H1 (cell line): ENCODE measurements at regions not wholly inside any gene's neighbourhood (a gene's known extent, or its start where the extent isn't known, plus 50 kb on each side); places are given as distances from the start of the nearest gene placed in this dataset.

Experiments used
- CTCF ChIA-PET: fragments of 300-600 bp; sonication (Branson Sonifier 250); formaldehyde crosslinking; loops from one replicate; lab custom pipeline; 2021; ENCODE audit not compliant: partially characterized antibody; lab: Charles Lee
- POLR2A ChIA-PET: fragments of 300-600 bp; sonication (Branson Sonifier 250); formaldehyde crosslinking; loops from one replicate; lab custom pipeline; 2021; ENCODE audit warnings: inconsistent platforms; ENCODE audit not compliant: partially characterized antibody; lab: Charles Lee
- DNase-seq, 2 experiments: peaks; one replicate each; pipeline versions ENCODE4 v3.0.0 to v3.0.0-alpha.2; 2010 to 2022; ENCODE audit warnings: low spot score in 2 of 2, low read depth in 1 of 2, mixed read lengths in 1 of 2
- FAIRE-seq: peaks from 2 replicates; lab custom pipeline; 2011; peaks lifted over from hg19 to GRCh38; lab: Jason Lieb, UNC
- H2AFZ ChIP-seq: 2 replicates; pipeline ENCODE4 v1.8.1; 2012; ENCODE audit warnings: low read length, inconsistent platforms
- H2AK5ac ChIP-seq: 2 replicates; pipeline ENCODE4 v1.6.1; 2013; ENCODE audit warnings: low read depth, low read length
- H2BK120ac ChIP-seq: replicated peaks from 2 replicates; pipeline ENCODE3; 2013; ENCODE audit warnings: low read depth, low read length, inconsistent platforms
- H2BK12ac ChIP-seq: 2 replicates; pipeline ENCODE4 v1.6.1; 2013; ENCODE audit warnings: low read depth, low read length
- H2BK15ac ChIP-seq: 2 replicates; pipeline ENCODE4 v1.6.1; 2013; ENCODE audit warnings: low read length
- H2BK20ac ChIP-seq: 2 replicates; pipeline ENCODE4 v1.6.1; 2013; ENCODE audit warnings: low read length
- H2BK5ac ChIP-seq: 2 replicates; pipeline ENCODE4 v1.6.1; 2013; ENCODE audit warnings: low read depth, low read length
- H3K14ac ChIP-seq: 2 replicates; pipeline ENCODE4 v1.6.1; 2013; ENCODE audit warnings: inconsistent platforms; ENCODE audit not compliant: insufficient read length
- H3K18ac ChIP-seq: 2 replicates; pipeline ENCODE4 v1.6.1; 2013; ENCODE audit warnings: low read length; ENCODE audit errors: extremely low read depth
- H3K23ac ChIP-seq: 2 replicates; pipeline ENCODE4 v1.6.1; 2013; ENCODE audit warnings: inconsistent platforms; ENCODE audit not compliant: insufficient read length
- H3K23me2 ChIP-seq: 2 replicates; pipeline ENCODE4 v1.6.1; 2013; ENCODE audit warnings: low read depth, low read length
- H3K27ac ChIP-seq: 2 replicates; pipeline ENCODE4 v1.6.1; 2011; ENCODE audit warnings: low read depth, low read length, inconsistent platforms
- H3K27me3 ChIP-seq, 4 experiments: replicated peaks in 1 of 4; 1 replicate in 1 of 4; 2 replicates in 3 of 4; pipeline versions ENCODE4 v1.6.1 to v1.8.1; 2011 to 2013; ENCODE audit warnings: low read length in 3 of 4, mild to moderate bottlenecking in 3 of 4, inconsistent platforms in 2 of 4, mixed read lengths in 2 of 4, moderate library complexity in 1 of 4; ENCODE audit not compliant: control insufficient read depth in 3 of 4, insufficient read depth in 3 of 4; ENCODE audit errors: extremely low read depth in 1 of 4
- H3K36me3 ChIP-seq, 4 experiments: 2 replicates each; pipeline versions ENCODE4 v1.6.1 to v1.8.1; 2011 to 2013; ENCODE audit warnings: mild to moderate bottlenecking in 4 of 4, low read length in 3 of 4, moderate library complexity in 2 of 4, control low read depth in 1 of 4, inconsistent platforms in 1 of 4; ENCODE audit not compliant: insufficient read depth in 4 of 4, control insufficient read depth in 2 of 4
- H3K4ac ChIP-seq: replicated peaks from 2 replicates; pipeline ENCODE3; 2013; ENCODE audit warnings: low read length, low read depth, mixed read lengths, inconsistent platforms; ENCODE audit not compliant: insufficient read length
- H3K4me1 ChIP-seq, 4 experiments: replicated peaks in 1 of 4; 1 replicate in 1 of 4; 2 replicates in 3 of 4; pipeline versions ENCODE4 v1.6.1 to v1.8.1; 2011 to 2013; ENCODE audit warnings: low read length in 3 of 4, inconsistent platforms in 2 of 4, mixed read lengths in 1 of 4; ENCODE audit not compliant: insufficient read depth in 4 of 4, control insufficient read depth in 3 of 4
- H3K4me2 ChIP-seq, 2 experiments: 2 replicates each; pipeline versions ENCODE4 v1.6.1 to v1.8.1; 2011 to 2013; ENCODE audit warnings: low read depth in 2 of 2, low read length in 2 of 2, control low read depth in 1 of 2, inconsistent platforms in 1 of 2, mild to moderate bottlenecking in 1 of 2; ENCODE audit not compliant: insufficient read depth in 1 of 2
- H3K4me3 ChIP-seq, 4 experiments: fragments of 200-600, 300-600 bp in 1 of 4; sonication (generic), shearing (Covaris generic), sonication (Bioruptor Twin) in 1 of 4; 2 replicates each; pipeline versions ENCODE4 v1.5.1 to v1.8.1; 2011 to 2016; ENCODE audit warnings: low read length in 4 of 4, low read depth in 3 of 4, control low read depth in 2 of 4, inconsistent platforms in 2 of 4, mild to moderate bottlenecking in 2 of 4, mixed read lengths in 1 of 4, moderate library complexity in 1 of 4; ENCODE audit not compliant: insufficient read depth in 2 of 4; ENCODE audit errors: extremely low read depth in 1 of 4
- H3K56ac ChIP-seq: replicated peaks from 2 replicates; pipeline ENCODE3; 2013; ENCODE audit warnings: low read depth, mild to moderate bottlenecking, mixed read lengths, low read length, inconsistent platforms; ENCODE audit not compliant: insufficient read length
- H3K79me1 ChIP-seq: 2 replicates; pipeline ENCODE4 v1.6.1; 2013; ENCODE audit warnings: low read depth, low read length, control low read depth
- H3K79me2 ChIP-seq, 2 experiments: 2 replicates each; pipeline versions ENCODE4 v1.6.1 to v1.8.1; 2012 to 2013; ENCODE audit warnings: low read length in 2 of 2, mild to moderate bottlenecking in 2 of 2, inconsistent platforms in 1 of 2; ENCODE audit not compliant: insufficient read depth in 2 of 2, control insufficient read depth in 1 of 2
- H3K9ac ChIP-seq, 4 experiments: replicated peaks in 1 of 4; 1 replicate in 1 of 4; 2 replicates in 3 of 4; pipeline versions ENCODE4 v1.6.1 to v1.8.1; 2011 to 2013; ENCODE audit warnings: low read depth in 3 of 4, low read length in 3 of 4, control low read depth in 2 of 4, mild to moderate bottlenecking in 2 of 4, moderate library complexity in 2 of 4, inconsistent platforms in 1 of 4; ENCODE audit errors: extremely low read depth in 1 of 4
- H3K9me3 ChIP-seq, 2 experiments: 2 replicates each; pipeline versions ENCODE4 v1.6.1 to v1.8.1; 2012 to 2013; ENCODE audit warnings: mild to moderate bottlenecking in 2 of 2, moderate library complexity in 2 of 2, control low read depth in 1 of 2, inconsistent platforms in 1 of 2, low read depth in 1 of 2, low read length in 1 of 2, mixed read lengths in 1 of 2; ENCODE audit not compliant: insufficient read depth in 2 of 2
- H4K20me1 ChIP-seq, 2 experiments: replicated peaks in 1 of 2; 2 replicates each; pipeline versions ENCODE3 to v1.8.1; 2011 to 2013; ENCODE audit warnings: inconsistent platforms in 2 of 2, low read length in 2 of 2, mild to moderate bottlenecking in 1 of 2; ENCODE audit not compliant: insufficient read depth in 2 of 2, control insufficient read depth in 1 of 2
- H4K5ac ChIP-seq: 2 replicates; pipeline ENCODE4 v1.6.1; 2013; ENCODE audit warnings: low read length, low read depth, mixed read lengths, inconsistent platforms; ENCODE audit not compliant: insufficient read length
- H4K8ac ChIP-seq: 2 replicates; pipeline ENCODE4 v1.8.0; 2013; ENCODE audit warnings: mild to moderate bottlenecking, moderate library complexity, low read length, inconsistent platforms; ENCODE audit not compliant: insufficient read depth; ENCODE audit errors: extremely low read depth
- H4K91ac ChIP-seq: replicated peaks from 2 replicates; pipeline ENCODE3; 2013; ENCODE audit warnings: low read length, mixed read lengths, inconsistent platforms; ENCODE audit not compliant: insufficient read length
- WGBS, 2 experiments: shearing (Covaris generic) in 1 of 2; methylation state at CpG; one replicate each; pipeline versions ENCODE4 v1.1.6 to v1.1.7; 2013 to 2015; ENCODE audit warnings: low lambda C conversion rate in 2 of 2, mixed read lengths in 2 of 2, inconsistent platforms in 1 of 2, low coverage in 1 of 2, missing lambda C conversion rate in 1 of 2; ENCODE audit not compliant: insufficient replicate concordance in 2 of 2, insufficient coverage in 1 of 2, insufficient read length in 1 of 2; ENCODE audit errors: extremely low coverage in 1 of 2, missing lambda C conversion rate in 1 of 2; 5-methylcytosine and 5-hydroxymethylcytosine counted together
- TF ChIP-seq, protein P1 (sequence below): fragments of 300-600 bp; sonication (generic); IDR thresholded peaks from 2 replicates; pipeline ENCODE4 v1.7.1; 2012; ENCODE audit warnings: low read length, moderate library complexity, mild to moderate bottlenecking, inconsistent platforms; ENCODE audit not compliant: insufficient replicate concordance

DNA sequence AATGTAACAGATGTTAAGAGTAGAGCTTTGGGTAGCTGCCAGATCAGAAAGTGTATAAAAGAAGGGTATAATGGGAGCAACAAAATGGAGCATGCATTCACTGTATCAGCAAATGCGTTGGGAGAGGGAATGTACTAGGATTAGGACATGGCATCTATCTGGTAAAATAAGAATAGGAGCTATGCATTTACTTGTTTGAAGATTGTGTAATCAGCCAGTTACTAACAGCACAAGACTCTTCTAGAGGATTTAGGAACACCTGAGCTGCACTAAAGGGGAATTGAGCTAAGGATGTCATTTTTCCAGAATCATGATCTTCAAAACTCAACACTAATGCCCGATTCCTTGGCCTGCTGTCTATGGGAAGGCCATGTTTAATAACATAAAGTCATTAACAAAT is 394.2 kb upstream of the TNP1 start:
- no peaks in the 10 kb centered on the region for H3K4me1 ChIP-seq
- no peak overlapping the region for H3K23ac ChIP-seq
- no peak overlapping the region for H4K91ac ChIP-seq
- FAIRE-seq = no peak
- H3K4me3 ChIP-seq = no peak overlapping the region
- ChIA-PET POLR2A (no interaction called here), CTCF (interaction anchor here (1.1 kb wide), 1 partner anchor 257 kb away, joined by 3 read pairs; no protein-coding TSS in a partner anchor)
- H2AFZ ChIP-seq = no peak overlapping the region
- DNase-seq = no peak
- WGBS, 2 experiments = 86% methylated on average over 2 of the region's 2 CpGs; no CpG with 5 or more reads in 1 of the 2 experiments
- no peak overlapping the region for H3K4ac ChIP-seq
- H3K27ac ChIP-seq = no peak overlapping the region
- no peak overlapping the region for H2BK5ac ChIP-seq
- no peaks in the 10 kb centered on the region for H3K36me3 ChIP-seq
- no peak overlapping the region for H3K9ac ChIP-seq
- H3K79me1 ChIP-seq = no peaks in the 10 kb centered on the region
- no peak overlapping the region for H3K56ac ChIP-seq
- no peak overlapping the region for H2BK12ac ChIP-seq
- no peaks in the 10 kb centered on the region for H3K79me2 ChIP-seq
- H3K9me3 ChIP-seq = no peaks in the 10 kb centered on the region
- H4K20me1 ChIP-seq = peaks cover 0 to 2% of the 10 kb centered on the region in 2 experiments
- H3K23me2 ChIP-seq = no peaks in the 10 kb centered on the region
- no peak overlapping the region for H2BK15ac ChIP-seq
- H4K8ac ChIP-seq = no peak overlapping the region
- H3K4me2 ChIP-seq = no peak overlapping the region
- no peak overlapping the region for H2BK20ac ChIP-seq
- H2BK120ac ChIP-seq = no peak overlapping the region
- H2AK5ac ChIP-seq = no peak overlapping the region
- H4K5ac ChIP-seq = no peak overlapping the region
- H3K18ac ChIP-seq = no peak overlapping the region
- H3K27me3 ChIP-seq = peaks cover 0 to 8% (median 3%) of the 10 kb centered on the region in 4 experiments; a peak in 4 of 7 replicates
- no peak overlapping the region for H3K14ac ChIP-seq
- TF ChIP-seq, protein P1, sequence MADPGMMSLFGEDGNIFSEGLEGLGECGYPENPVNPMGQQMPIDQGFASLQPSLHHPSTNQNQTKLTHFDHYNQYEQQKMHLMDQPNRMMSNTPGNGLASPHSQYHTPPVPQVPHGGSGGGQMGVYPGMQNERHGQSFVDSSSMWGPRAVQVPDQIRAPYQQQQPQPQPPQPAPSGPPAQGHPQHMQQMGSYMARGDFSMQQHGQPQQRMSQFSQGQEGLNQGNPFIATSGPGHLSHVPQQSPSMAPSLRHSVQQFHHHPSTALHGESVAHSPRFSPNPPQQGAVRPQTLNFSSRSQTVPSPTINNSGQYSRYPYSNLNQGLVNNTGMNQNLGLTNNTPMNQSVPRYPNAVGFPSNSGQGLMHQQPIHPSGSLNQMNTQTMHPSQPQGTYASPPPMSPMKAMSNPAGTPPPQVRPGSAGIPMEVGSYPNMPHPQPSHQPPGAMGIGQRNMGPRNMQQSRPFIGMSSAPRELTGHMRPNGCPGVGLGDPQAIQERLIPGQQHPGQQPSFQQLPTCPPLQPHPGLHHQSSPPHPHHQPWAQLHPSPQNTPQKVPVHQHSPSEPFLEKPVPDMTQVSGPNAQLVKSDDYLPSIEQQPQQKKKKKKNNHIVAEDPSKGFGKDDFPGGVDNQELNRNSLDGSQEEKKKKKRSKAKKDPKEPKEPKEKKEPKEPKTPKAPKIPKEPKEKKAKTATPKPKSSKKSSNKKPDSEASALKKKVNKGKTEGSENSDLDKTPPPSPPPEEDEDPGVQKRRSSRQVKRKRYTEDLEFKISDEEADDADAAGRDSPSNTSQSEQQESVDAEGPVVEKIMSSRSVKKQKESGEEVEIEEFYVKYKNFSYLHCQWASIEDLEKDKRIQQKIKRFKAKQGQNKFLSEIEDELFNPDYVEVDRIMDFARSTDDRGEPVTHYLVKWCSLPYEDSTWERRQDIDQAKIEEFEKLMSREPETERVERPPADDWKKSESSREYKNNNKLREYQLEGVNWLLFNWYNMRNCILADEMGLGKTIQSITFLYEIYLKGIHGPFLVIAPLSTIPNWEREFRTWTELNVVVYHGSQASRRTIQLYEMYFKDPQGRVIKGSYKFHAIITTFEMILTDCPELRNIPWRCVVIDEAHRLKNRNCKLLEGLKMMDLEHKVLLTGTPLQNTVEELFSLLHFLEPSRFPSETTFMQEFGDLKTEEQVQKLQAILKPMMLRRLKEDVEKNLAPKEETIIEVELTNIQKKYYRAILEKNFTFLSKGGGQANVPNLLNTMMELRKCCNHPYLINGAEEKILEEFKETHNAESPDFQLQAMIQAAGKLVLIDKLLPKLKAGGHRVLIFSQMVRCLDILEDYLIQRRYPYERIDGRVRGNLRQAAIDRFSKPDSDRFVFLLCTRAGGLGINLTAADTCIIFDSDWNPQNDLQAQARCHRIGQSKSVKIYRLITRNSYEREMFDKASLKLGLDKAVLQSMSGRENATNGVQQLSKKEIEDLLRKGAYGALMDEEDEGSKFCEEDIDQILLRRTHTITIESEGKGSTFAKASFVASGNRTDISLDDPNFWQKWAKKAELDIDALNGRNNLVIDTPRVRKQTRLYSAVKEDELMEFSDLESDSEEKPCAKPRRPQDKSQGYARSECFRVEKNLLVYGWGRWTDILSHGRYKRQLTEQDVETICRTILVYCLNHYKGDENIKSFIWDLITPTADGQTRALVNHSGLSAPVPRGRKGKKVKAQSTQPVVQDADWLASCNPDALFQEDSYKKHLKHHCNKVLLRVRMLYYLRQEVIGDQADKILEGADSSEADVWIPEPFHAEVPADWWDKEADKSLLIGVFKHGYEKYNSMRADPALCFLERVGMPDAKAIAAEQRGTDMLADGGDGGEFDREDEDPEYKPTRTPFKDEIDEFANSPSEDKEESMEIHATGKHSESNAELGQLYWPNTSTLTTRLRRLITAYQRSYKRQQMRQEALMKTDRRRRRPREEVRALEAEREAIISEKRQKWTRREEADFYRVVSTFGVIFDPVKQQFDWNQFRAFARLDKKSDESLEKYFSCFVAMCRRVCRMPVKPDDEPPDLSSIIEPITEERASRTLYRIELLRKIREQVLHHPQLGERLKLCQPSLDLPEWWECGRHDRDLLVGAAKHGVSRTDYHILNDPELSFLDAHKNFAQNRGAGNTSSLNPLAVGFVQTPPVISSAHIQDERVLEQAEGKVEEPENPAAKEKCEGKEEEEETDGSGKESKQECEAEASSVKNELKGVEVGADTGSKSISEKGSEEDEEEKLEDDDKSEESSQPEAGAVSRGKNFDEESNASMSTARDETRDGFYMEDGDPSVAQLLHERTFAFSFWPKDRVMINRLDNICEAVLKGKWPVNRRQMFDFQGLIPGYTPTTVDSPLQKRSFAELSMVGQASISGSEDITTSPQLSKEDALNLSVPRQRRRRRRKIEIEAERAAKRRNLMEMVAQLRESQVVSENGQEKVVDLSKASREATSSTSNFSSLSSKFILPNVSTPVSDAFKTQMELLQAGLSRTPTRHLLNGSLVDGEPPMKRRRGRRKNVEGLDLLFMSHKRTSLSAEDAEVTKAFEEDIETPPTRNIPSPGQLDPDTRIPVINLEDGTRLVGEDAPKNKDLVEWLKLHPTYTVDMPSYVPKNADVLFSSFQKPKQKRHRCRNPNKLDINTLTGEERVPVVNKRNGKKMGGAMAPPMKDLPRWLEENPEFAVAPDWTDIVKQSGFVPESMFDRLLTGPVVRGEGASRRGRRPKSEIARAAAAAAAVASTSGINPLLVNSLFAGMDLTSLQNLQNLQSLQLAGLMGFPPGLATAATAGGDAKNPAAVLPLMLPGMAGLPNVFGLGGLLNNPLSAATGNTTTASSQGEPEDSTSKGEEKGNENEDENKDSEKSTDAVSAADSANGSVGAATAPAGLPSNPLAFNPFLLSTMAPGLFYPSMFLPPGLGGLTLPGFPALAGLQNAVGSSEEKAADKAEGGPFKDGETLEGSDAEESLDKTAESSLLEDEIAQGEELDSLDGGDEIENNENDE = no peak
